ENCODE measurements at regions not wholly inside any gene's neighbourhood (a gene's known extent, or its start where the extent isn't known, plus 50 kb on each side); places are given as distances from the start of the nearest gene placed in this dataset.

DNA sequence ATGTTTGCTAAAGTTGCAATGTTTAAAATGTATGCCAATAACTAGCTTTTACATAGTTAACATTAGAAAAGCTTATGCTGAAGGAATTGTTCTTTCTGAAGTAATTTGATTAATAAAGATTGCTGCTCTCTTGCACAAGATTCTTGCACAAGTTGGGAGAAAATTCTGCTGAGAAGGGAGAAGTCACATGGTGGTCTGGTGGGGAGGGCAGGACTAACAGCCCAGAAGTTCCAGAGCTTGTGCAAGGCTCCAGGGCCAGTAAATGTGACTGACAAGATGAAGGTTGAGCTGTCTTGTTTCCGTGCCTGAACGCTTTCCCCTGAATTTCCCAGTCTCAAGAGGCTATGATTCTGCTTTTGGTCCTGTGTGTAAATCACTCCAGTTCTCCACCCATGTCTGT lies 112.9 kb upstream of the VCX start:
- dilution Hi-C loops (cut with MboI; ENCODE audit: extremely low pct_ligation_motif_present, low sequenced_read_pairs) (no loop called here), intact Hi-C loops (cut with micrococcal nuclease) (no loop called here)
- FAIRE-seq (no peak), DNase-seq (ENCODE audit: low read depth, low spot score) (no peak)
- Histone ChIP-seq H2AFZ (ENCODE audit: low read depth, low read length) (no peak overlapping the region), H4K20me1 (replicated peaks; ENCODE audit: control insufficient read depth, extremely low read depth, insufficient read depth, low read length) (no peaks in the 10 kb centered on the region), H3K9me3 (replicated peaks; ENCODE audit: control insufficient read depth, insufficient read depth, low read length) (no peaks in the 10 kb centered on the region), H3K79me2 (ENCODE audit: control insufficient read depth, insufficient read depth, low read length) (no peaks in the 10 kb centered on the region), H3K4me3 (replicated peaks in 1 of 3; ENCODE audit: insufficient read depth in 1 of 3, low read depth in 1 of 3, low read length in 3 of 3) (no peak overlapping the region), H3K4me1 (ENCODE audit: control insufficient read depth, extremely low read depth, insufficient read depth, low read length) (no peaks in the 10 kb centered on the region), H3K4me2 (ENCODE audit: insufficient read depth, low read length) (no peak overlapping the region), H3K36me3 (ENCODE audit: control insufficient read depth in 2 of 2, extremely low read depth in 1 of 2, insufficient read depth in 2 of 2, low read length in 2 of 2) (no peaks in the 10 kb centered on the region), H3K27me3 (ENCODE audit: control insufficient read depth in 2 of 2, insufficient read depth in 2 of 2, low read length in 2 of 2) (no peaks in the 10 kb centered on the region), H3K27ac (ENCODE audit: insufficient read depth, low read depth, low read length) (no peak overlapping the region), H3K9ac (replicated peaks; ENCODE audit: extremely low read depth, insufficient read depth, low read length) (no peak overlapping the region), H3K9me1 (replicated peaks; ENCODE audit: control insufficient read depth, extremely low read depth, insufficient read depth, low read length) (no peaks in the 10 kb centered on the region)
- TF ChIP-seq FOS (IDR thresholded peaks at IDR 0.05; ENCODE audit: borderline replicate concordance, insufficient read depth, low read length), result no peak
- no peak for TF ChIP-seq CTCF (IDR thresholded peaks at IDR 0.05; ENCODE audit: extremely low read depth in 1 of 2, insufficient read depth in 1 of 2, low read depth in 1 of 2, low read length in 2 of 2)
- TF ChIP-seq EZH2 (IDR thresholded peaks at IDR 0.05; ENCODE audit: borderline replicate concordance, low read depth, low read length, severe bottlenecking), result no peak
- TF ChIP-seq GATA2 (IDR thresholded peaks at IDR 0.05; ENCODE audit: insufficient read depth, insufficient read length, low read depth, low read length), result no peak
- TF ChIP-seq JUN (IDR thresholded peaks at IDR 0.05; ENCODE audit: borderline replicate concordance, insufficient read depth, insufficient read length, low read depth), result no peak
- TF ChIP-seq MYC (IDR thresholded peaks at IDR 0.05; ENCODE audit: low read depth, low read length), result no peak
- TF ChIP-seq POLR2A (IDR thresholded peaks at IDR 0.05; ENCODE audit: low read depth, low read length), result no peak
- TF ChIP-seq MAX (IDR thresholded peaks at IDR 0.05; ENCODE audit: insufficient read depth, insufficient read length), result no peak
- no peak for TF ChIP-seq POLR2AphosphoS5 (IDR thresholded peaks at IDR 0.05; ENCODE audit: insufficient read depth, low read depth, low read length)
- BruUV-seq (replicated peaks), result no TSS peak
- POLR2A ChIA-PET, result no interaction called here
- CTCF ChIA-PET, result no interaction called here
